ENCODE measurements at regions not wholly inside any gene's neighbourhood (a gene's known extent, or its start where the extent isn't known, plus 50 kb on each side); places are given as distances from the start of the nearest gene placed in this dataset.

DNA sequence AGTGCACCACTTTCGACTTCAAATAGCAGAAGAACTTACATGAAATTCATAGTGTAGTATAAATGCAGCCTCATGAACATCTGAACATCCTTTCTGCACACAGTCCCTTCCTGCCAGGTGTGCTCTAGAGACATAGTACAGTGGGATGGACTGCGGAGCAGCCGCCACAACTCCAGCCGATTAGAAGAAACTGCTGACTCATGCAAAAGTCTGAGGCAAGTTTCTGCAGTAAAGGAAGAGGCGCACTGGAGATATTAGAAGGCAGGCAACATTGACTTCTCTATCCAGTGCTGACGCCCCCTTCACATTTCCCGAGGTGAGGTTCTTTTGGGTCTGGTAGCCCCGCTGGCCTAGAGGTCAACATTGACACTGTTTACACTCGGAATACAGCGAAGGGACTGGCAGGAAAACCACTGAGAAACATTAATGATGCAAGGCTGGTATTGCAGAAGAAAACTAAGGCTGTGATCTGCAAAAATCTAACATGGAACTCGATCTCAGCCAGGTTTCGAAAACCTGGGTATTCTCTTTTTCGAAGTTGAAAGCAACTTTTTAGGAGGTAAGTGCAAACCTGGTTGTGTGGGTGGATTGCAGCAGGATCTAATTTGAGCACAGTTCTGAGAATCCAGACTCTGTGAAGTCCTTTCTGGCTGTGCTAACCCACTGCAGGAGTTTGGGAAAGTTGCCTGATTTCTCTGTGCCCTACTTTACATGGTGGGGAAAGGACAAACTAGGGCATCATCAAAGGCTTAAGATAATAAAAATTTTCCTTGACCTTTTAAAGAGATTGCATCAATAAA lies 90.7 kb downstream of the CDC7 start:
- no peak for TF ChIP-seq EZH2 (IDR thresholded peaks at IDR 0.05; ENCODE audit: low read length)
- TF ChIP-seq, protein P1, sequence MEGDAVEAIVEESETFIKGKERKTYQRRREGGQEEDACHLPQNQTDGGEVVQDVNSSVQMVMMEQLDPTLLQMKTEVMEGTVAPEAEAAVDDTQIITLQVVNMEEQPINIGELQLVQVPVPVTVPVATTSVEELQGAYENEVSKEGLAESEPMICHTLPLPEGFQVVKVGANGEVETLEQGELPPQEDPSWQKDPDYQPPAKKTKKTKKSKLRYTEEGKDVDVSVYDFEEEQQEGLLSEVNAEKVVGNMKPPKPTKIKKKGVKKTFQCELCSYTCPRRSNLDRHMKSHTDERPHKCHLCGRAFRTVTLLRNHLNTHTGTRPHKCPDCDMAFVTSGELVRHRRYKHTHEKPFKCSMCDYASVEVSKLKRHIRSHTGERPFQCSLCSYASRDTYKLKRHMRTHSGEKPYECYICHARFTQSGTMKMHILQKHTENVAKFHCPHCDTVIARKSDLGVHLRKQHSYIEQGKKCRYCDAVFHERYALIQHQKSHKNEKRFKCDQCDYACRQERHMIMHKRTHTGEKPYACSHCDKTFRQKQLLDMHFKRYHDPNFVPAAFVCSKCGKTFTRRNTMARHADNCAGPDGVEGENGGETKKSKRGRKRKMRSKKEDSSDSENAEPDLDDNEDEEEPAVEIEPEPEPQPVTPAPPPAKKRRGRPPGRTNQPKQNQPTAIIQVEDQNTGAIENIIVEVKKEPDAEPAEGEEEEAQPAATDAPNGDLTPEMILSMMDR (optimal IDR thresholded peaks at IDR 0.05 in 1 of 3, IDR thresholded peaks at IDR 0.05 in 1 of 3, conservative IDR thresholded peaks at IDR 0.05 in 1 of 3; ENCODE audit: extremely low read depth in 1 of 3, insufficient read depth in 2 of 3, low read length in 3 of 3): no peak
- no peak overlapping the region for H3K4me3 ChIP-seq (ENCODE audit: control insufficient read depth in 2 of 3, extremely low read depth in 1 of 3, insufficient read depth in 2 of 3, low read depth in 1 of 3, low read length in 3 of 3)
- dilution Hi-C loops (cut with MboI; ENCODE audit: extremely low pct_ligation_motif_present, low sequenced_read_pairs): no loop called here
- H3K4me2 ChIP-seq (ENCODE audit: control insufficient read depth, extremely low read depth, insufficient read depth, low read depth, low read length): no peak overlapping the region
- no peak for FAIRE-seq
- H2AFZ ChIP-seq (ENCODE audit: control insufficient read depth, low read length): no peak overlapping the region
- H4K20me1 ChIP-seq (ENCODE audit: control insufficient read depth, extremely low read depth, insufficient read depth, low read length): no peaks in the 10 kb centered on the region
- no peaks in the 10 kb centered on the region for H3K9me3 ChIP-seq (ENCODE audit: control insufficient read depth, low read depth, low read length)
- no peaks in the 10 kb centered on the region for H3K9me1 ChIP-seq (ENCODE audit: control insufficient read depth, extremely low read depth, insufficient read depth, low read length)
- no peak overlapping the region for H3K27ac ChIP-seq (ENCODE audit: control insufficient read depth, insufficient read depth, low read length)
- no peaks in the 10 kb centered on the region for H3K36me3 ChIP-seq (ENCODE audit: control insufficient read depth in 2 of 2, extremely low read depth in 1 of 2, insufficient read depth in 2 of 2, low read length in 2 of 2)
- no peaks in the 10 kb centered on the region for H3K4me1 ChIP-seq (ENCODE audit: control insufficient read depth, extremely low read depth, insufficient read depth, low read length)
- no peak overlapping the region for H3K9ac ChIP-seq (ENCODE audit: control insufficient read depth, extremely low read depth, insufficient read depth, low read length)
- H3K79me2 ChIP-seq (ENCODE audit: control insufficient read depth, insufficient read depth, low read length): no peaks in the 10 kb centered on the region
- DNase-seq (ENCODE audit: low read depth, low spot score): no peak
- H3K27me3 ChIP-seq (ENCODE audit: control insufficient read depth, extremely low read depth, insufficient read depth, low read length): peaks cover 5% of the 10 kb centered on the region

DNA sequence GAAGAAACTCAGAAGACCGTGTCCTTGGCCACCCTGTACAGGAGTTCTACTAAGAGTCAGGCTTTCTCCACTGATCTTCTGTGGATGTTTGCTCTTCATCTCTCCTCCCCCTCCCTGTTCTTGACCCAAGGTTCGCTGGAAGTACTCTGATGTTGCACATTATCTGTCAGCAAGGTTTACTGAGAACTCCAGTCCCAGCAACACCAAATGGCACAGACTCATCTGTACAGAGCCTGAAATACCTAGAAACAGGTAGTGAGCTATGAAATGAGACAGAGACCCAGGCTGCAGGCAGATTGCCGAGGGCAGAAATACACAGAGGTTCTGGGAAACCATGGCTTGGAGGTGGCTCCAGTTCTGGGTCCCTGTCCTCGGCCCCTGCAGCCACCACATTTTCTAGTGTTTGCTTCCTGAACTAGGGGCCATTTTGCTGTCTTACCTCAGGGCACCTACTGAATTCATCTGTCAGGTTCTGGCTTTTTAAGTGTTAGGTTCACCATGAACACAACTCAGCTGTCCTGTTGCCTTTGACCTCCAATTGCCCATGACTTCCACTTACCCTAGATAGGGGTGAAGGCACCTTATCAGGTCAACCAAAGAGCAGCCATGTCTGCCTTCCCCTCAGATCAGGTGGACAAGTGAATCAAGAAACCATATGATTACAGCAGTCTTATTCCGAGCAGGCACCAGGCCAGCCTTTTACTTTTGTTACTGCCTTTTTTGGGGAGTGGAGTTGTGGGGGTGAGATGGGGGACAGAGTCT lies 92.2 kb downstream of the CDC7 start:
- no peaks in the 10 kb centered on the region for H3K9me3 ChIP-seq (ENCODE audit: control insufficient read depth, low read depth, low read length)
- no peaks in the 10 kb centered on the region for H3K4me1 ChIP-seq (ENCODE audit: control insufficient read depth, extremely low read depth, insufficient read depth, low read length)
- no peak overlapping the region for H3K27ac ChIP-seq (ENCODE audit: control insufficient read depth, insufficient read depth, low read length)
- no peaks in the 10 kb centered on the region for H4K20me1 ChIP-seq (ENCODE audit: control insufficient read depth, extremely low read depth, insufficient read depth, low read length)
- no peaks in the 10 kb centered on the region for H3K9me1 ChIP-seq (ENCODE audit: control insufficient read depth, extremely low read depth, insufficient read depth, low read length)
- dilution Hi-C loops (cut with MboI; ENCODE audit: extremely low pct_ligation_motif_present, low sequenced_read_pairs): no loop called here
- TF ChIP-seq, protein P1 (optimal IDR thresholded peaks at IDR 0.05 in 1 of 3, IDR thresholded peaks at IDR 0.05 in 1 of 3, conservative IDR thresholded peaks at IDR 0.05 in 1 of 3; ENCODE audit: extremely low read depth in 1 of 3, insufficient read depth in 2 of 3, low read length in 3 of 3): no peak
- no peak for TF ChIP-seq EZH2 (IDR thresholded peaks at IDR 0.05; ENCODE audit: low read length)
- H2AFZ ChIP-seq (ENCODE audit: control insufficient read depth, low read length): no peak overlapping the region
- no peak overlapping the region for H3K9ac ChIP-seq (ENCODE audit: control insufficient read depth, extremely low read depth, insufficient read depth, low read length)
- H3K36me3 ChIP-seq (ENCODE audit: control insufficient read depth in 2 of 2, extremely low read depth in 1 of 2, insufficient read depth in 2 of 2, low read length in 2 of 2): no peaks in the 10 kb centered on the region
- H3K27me3 ChIP-seq (ENCODE audit: control insufficient read depth, extremely low read depth, insufficient read depth, low read length): peaks cover 5% of the 10 kb centered on the region
- DNase-seq (ENCODE audit: low read depth, low spot score) (no peak), FAIRE-seq (no peak)
- H3K4me3 ChIP-seq (ENCODE audit: control insufficient read depth in 2 of 3, extremely low read depth in 1 of 3, insufficient read depth in 2 of 3, low read depth in 1 of 3, low read length in 3 of 3): no peak overlapping the region
- no peak overlapping the region for H3K4me2 ChIP-seq (ENCODE audit: control insufficient read depth, extremely low read depth, insufficient read depth, low read depth, low read length)
- H3K79me2 ChIP-seq (ENCODE audit: control insufficient read depth, insufficient read depth, low read length): no peaks in the 10 kb centered on the region

All from keratinocyte (primary cell).